Glomerular visceral epithelial cell (primary cell): ENCODE measurements at regions not wholly inside any gene's neighbourhood (a gene's known extent, or its start where the extent isn't known, plus 50 kb on each side); places are given as distances from the start of the nearest gene placed in this dataset.
"Not testable (repeated sequence)": the region's sequence is repeated elsewhere in the genome, so short reads cannot be mapped to it uniquely, and the experiment has no call there.

Experiments used
- DNase-seq: peaks from one replicate; pipeline ENCODE4 v3.0.0-alpha.2; 2016; ENCODE audit errors: extremely low spot score

GRCh38 chr4:14168919-14169318 lies 541.4 kb upstream of the BOD1L1 start:
- DNase-seq: peak; percentile 84

GRCh38 chr4:14169460-14169859 lies 541.9 kb upstream of the BOD1L1 start:
- peak; percentile 14 for DNase-seq

- not testable (repeated sequence) for DNase-seq
Observed at GRCh38 chr4:14169940-14170339, 542.4 kb upstream of the BOD1L1 start.

- DNase-seq: no peak
Observed at GRCh38 chr4:14176613-14177012, 549.1 kb upstream of the BOD1L1 start.

- no peak for DNase-seq
Observed at GRCh38 chr4:14177987-14178386, 550.5 kb upstream of the BOD1L1 start.

GRCh38 chr4:14178421-14178820 lies 550.9 kb upstream of the BOD1L1 start:
- no peak for DNase-seq

GRCh38 chr4:14180166-14180565 lies 552.6 kb upstream of the BOD1L1 start:
- no peak for DNase-seq

GRCh38 chr4:14180983-14181601 lies 553.6 kb upstream of the BOD1L1 start:
- no peak for DNase-seq

- no peak for DNase-seq
Observed at GRCh38 chr4:14182148-14182547, 554.6 kb upstream of the BOD1L1 start.

- no peak for DNase-seq
Observed at GRCh38 chr4:14184265-14184664, 556.7 kb upstream of the BOD1L1 start.

GRCh38 chr4:14184767-14185166 lies 557.2 kb upstream of the BOD1L1 start:
- DNase-seq: no peak

GRCh38 chr4:14188214-14188613 lies 560.7 kb upstream of the BOD1L1 start:
- no peak for DNase-seq

GRCh38 chr4:14193601-14194000 lies 566.1 kb upstream of the BOD1L1 start:
- DNase-seq: no peak

GRCh38 chr4:14196131-14196530 lies 568.6 kb upstream of the BOD1L1 start:
- DNase-seq: peak; percentile 20

- no peak for DNase-seq
Observed at GRCh38 chr4:14215116-14215770, 587.7 kb upstream of the BOD1L1 start.

- DNase-seq: no peak
Observed at GRCh38 chr4:14217401-14217800, 589.9 kb upstream of the BOD1L1 start.

GRCh38 chr4:14218641-14219040 lies 591.1 kb upstream of the BOD1L1 start:
- no peak for DNase-seq

- DNase-seq: no peak
Observed at GRCh38 chr4:14221176-14221575, 593.7 kb upstream of the BOD1L1 start.

GRCh38 chr4:14222377-14223029 lies 595.0 kb upstream of the BOD1L1 start:
- DNase-seq: no peak

- no peak for DNase-seq
Observed at GRCh38 chr4:14223461-14223860, 595.9 kb upstream of the BOD1L1 start.

GRCh38 chr4:14225688-14226207 lies 598.2 kb upstream of the BOD1L1 start:
- DNase-seq: no peak

- DNase-seq: no peak
Observed at GRCh38 chr4:14233126-14233525, 605.6 kb upstream of the BOD1L1 start.

GRCh38 chr4:14234307-14234706 lies 606.8 kb upstream of the BOD1L1 start:
- no peak for DNase-seq
